Inferior parietal cortex (tissue), 1 donor: ENCODE measurements at regions not wholly inside any gene's neighbourhood (a gene's known extent, or its start where the extent isn't known, plus 50 kb on each side); places are given as distances from the start of the nearest gene placed in this dataset.
A peak's percentile ranks its signal among the peaks of the same experiment; 100 is the strongest.
"Not testable (repeated sequence)": the region's sequence is repeated elsewhere in the genome, so short reads cannot be mapped to it uniquely, and the experiment has no call there.

ENCODE experiments used
- DNase-seq: peaks from one replicate; pipeline ENCODE4 v3.0.0-alpha.2; 2016; ENCODE audit errors: extremely low spot score

GRCh38 chr13:100811928-100812327, 137.3 kb upstream of the TMTC4 start:
- DNase-seq, result no peak

DNA sequence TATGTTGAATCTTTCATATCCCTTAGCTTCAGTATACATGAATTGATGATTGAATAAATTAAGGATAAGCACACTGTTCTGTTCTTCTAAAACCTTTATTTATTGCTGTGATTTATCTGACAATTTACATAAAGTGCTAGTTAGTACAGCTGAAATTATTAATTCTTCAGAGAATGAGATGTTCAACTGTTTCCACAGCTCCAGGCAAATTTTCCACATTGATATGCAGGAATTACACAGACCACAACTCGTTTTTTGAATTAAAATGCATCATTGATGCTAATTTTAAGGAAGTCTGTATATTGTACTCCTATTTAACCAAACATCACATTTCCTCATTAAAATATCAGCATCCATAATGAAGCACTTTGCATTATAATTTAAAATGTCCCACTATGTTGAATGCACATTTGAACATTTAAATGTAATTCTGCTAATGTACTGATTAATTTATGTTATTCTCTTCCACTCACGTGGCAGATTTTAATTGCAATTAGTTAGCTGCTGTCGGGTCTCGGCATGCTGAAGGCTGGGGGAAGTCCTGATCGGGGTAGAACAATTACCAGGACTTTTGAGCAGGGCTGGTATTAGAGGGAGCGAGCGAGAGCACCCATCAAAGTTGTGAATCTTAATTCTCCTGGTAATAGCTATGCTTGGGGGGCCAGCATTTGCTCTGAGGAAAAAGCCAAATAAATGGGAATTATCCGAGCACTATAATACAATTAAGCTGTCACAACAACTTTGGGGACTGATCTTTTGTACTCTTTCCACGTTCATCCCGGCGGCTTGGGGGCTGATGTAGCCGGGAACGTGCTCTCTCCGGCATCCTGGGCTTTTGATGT, 136.7 kb upstream of the TMTC4 start:
- no peak for DNase-seq

DNA sequence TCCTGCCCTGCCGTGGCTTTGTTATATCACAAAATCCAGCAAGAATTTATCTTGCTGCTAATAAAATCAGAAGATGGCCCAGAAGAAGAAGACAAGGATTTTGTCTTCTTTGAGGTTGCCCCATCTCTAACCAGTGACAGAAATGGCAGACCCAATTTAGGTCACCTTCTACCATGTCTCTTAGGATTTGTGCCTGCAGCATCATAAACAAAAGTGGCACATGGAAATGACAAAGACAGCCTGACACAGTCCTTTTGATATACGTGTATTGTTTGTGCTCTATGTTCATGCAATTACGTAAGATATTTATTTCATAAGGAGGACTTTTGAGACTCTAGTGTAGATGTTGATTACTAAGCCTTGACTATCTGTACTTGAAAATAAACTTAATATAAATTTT, 135.9 kb upstream of the TMTC4 start:
- DNase-seq, result no peak

DNA sequence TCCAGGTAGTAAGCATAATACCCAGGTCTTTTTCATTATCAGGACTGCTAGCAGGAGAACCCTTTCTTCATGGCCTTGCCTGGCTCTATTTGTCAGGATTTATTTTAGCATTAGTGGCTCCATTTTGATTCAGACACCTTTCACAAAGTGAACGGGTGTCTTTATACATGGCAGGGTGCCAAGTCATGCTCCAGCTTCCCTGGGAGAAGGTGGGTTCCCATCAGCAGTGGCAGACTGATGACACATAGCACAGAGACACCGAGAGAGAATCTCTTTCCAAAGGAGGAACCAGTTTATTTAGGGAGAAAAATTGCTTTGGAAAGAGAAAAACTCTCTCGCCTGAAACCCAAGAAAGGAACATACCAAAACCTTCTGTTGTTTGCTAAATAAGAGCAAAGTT, 135.3 kb upstream of the TMTC4 start:
- no peak for DNase-seq

- no peak for DNase-seq
Measured at GRCh38 chr13:100809129-100809390, 134.5 kb upstream of the TMTC4 start.

GRCh38 chr13:100808330-100809128, 133.9 kb upstream of the TMTC4 start:
- peak; percentile 47 for DNase-seq

- DNase-seq, result no peak
Measured at GRCh38 chr13:100803091-100803490, 128.5 kb upstream of the TMTC4 start.

GRCh38 chr13:100800283-100800875, 125.8 kb upstream of the TMTC4 start:
- no peak for DNase-seq

DNA sequence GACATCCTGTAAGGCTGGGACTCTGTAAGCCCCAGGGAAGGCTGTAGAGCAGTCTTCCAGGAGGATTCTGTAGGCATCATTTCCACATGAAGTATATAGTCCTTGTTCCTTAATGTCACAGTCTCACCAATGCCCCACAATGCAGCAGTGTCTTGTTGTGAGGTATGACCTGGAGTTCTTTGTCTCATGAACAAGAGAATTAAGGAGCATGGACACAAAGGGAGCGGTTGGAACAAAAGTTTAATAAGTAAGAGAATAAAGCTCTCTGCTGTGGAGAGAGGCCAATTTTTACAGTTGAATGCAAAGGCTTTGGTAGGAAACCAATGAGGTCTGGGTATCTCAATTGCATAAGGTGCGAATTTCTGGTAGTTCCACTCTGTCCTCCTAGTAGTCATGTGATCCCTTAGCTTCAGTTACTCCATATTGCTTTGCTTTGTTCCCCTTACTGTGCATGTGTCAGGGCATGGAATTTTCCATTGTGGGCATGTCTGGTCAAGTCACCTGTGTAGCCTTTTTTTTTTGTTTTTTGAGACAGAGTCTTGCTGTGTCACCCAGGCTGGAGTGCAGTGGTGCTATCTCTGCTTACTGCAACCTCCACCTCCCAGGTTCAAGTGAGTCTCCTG, 124.3 kb upstream of the TMTC4 start:
- DNase-seq, result no peak

DNA sequence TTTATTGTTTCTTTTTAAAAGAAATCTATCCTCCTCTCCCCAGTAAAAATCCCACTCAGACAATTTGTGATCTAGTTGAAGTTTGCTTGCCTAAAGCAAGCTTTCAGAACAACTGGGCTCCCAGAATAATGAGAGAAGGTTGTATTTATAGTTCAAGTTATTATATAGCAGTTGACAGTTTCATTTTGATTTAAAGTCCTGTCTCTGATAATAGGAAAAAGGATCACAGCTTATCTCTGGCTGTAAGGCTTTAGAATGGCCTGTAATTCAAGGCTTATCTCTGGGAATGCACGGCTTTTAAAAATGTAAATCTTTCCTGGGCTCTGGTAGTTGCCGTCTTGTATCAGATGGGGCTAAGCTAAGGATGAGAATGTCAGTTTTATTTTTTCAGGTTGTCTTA, 123.3 kb upstream of the TMTC4 start:
- DNase-seq, result no peak

GRCh38 chr13:100796463-100796862, 121.9 kb upstream of the TMTC4 start:
- DNase-seq, result no peak

DNA sequence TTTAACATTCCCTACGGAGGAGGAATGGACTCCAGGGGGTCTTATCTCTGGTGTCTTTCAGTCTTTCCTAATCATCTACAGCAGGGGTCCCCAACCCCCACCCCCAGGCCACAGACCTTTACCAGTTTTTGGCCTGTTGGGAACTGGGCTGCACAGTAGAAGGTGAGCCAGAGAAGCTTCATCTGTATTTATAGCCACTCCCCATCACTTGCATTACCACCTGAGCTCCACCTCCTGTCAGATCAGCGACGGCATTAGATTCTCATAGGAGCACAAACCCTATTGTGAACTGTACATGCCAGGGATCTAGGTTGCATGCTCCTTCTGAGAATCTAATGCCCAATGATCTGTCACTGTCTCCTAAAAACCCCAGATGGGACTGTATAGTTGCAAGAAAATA, 120.0 kb upstream of the TMTC4 start:
- DNase-seq, result no peak

DNA sequence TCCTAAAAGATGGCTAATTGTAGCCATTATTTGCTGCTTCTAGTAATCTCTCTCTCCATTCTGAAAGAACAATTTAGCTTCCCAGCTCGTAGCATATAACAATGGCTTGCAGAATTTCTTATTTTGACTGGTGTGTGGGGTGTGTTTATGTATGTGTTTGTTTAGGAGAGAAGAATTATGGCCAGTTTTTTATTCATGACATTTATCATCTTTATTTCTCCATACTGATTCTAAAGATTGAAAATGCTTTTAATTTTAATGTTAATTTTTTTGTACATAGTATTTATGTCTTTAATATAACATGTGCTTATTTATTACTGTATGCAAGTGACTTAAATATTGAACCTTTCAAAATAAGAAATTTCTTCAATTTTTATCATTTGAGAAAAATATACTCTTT, 115.8 kb upstream of the TMTC4 start:
- DNase-seq, result no peak

DNA sequence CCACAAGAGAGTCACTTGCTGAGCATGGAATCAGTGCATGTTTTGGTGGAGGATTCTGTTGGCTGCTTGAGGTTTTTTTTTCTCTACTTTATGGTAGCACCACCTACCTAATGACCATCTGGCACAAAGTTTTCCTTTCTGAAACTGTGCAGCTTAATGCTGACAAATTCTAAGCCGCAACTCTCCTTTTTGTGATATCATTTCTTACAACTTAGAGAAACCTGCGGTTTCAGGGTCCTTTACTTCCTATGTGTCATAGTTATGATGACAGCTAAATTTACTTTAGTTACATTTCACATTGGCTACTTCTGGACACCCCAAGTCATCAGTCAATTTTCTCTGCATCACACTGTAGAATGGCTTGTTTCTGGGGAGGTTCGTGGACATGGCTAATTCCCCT, 115.4 kb upstream of the TMTC4 start:
- DNase-seq, result no peak

- peak; percentile 73 for DNase-seq
Measured at GRCh38 chr13:100789481-100789880, 114.9 kb upstream of the TMTC4 start.

DNA sequence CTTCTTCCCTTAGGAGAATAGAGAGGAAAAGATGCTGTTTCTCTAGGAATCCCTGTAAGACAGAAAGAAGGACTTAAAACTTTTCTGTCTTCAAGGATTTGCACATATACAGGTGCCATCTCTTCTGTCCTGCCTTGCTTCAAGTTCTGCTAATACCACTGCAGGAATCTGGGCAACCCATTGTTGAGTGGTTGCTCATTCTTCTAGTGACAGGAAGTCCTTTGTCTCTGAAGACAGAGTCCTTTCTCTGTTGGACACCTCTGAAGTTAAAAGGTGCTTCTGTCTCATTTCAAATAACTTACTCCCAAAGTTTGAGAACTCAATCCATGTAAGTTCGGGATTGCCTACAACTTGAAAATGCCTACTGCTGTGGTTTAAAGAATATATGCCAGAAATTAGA, 114.4 kb upstream of the TMTC4 start:
- DNase-seq, result peak; percentile 10

- DNase-seq, result no peak
Measured at GRCh38 chr13:100788540-100788939, 113.9 kb upstream of the TMTC4 start.

DNA sequence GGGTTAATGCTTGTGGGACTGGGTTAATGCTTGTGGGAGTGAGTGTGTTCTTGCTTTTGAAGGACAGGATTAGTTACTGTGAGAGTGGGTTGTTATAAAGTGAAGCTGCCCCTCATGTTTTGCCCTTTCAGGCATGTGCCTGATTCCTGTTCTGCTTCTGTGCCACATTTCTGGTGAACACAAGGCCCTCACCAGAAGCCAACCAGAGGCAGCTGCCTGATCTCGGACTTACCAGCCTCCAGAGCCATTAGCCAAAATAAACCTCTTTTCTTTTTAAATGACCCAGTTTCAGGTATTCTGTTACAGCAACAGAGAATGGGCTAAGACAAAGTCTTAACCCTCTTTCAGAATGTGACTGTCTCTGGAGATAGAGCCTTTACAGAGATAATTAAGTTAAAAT, 113.3 kb upstream of the TMTC4 start:
- no peak for DNase-seq

DNA sequence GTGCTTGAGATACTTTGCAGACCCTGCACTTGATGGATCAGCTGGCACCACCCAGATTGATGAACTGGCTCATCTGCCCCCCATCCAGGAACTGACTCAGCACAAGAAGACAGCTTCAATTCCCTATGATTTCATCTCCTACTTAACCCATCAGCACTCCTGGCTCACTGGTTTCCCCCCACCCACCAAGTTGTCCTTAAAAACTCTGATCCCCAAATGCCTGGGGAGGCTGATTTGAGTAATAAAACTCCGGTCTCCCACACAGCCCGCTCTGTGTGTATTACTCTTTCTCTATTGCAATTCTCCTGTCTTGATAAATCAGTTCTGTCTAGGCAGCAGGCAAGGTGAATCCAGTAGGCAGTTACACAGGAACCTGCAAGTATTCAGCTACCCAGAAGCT, 102.1 kb upstream of the TMTC4 start:
- not testable (repeated sequence) for DNase-seq

DNA sequence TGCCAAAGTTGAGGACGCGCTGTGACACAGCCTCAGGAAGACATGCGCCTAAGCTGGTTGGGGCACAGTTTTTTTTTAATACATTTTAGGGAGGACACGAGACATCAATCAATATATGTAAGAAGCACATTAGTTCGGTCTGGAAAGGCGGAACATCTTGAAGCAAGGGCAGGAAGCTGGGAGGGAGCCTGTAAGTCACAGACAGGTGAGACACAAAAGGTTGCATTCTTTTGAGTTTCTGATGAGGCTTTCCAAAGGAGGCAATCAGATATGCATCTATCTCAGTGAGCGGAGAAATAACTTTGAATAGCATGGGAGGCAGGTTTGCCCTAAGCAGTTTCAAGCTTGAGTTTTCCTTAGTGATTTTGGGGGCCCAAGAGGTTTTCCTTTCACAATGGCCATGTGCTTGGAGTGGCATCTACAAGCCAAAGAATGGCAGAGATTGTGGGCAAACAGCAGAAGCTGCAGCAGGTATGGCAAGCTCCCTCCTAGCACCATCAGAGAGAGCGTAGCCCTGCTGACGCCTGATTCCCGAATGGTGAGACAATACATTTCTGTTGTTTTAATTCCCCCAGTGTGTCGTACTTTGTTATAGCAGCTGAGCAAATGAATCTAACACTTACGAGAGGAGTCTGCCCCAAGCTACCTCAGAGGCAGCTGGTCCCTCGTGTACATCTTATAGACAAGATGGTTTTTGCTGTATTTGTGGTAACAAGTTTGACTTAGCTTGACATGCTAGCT, 99.5 kb upstream of the TMTC4 start:
- no peak for DNase-seq

GRCh38 chr13:100773429-100773828, 98.8 kb upstream of the TMTC4 start:
- DNase-seq, result no peak

- DNase-seq, result no peak
Measured at GRCh38 chr13:100767192-100767591, 92.6 kb upstream of the TMTC4 start.
